ENCODE measurements at regions not wholly inside any gene's neighbourhood (a gene's known extent, or its start where the extent isn't known, plus 50 kb on each side); places are given as distances from the start of the nearest gene placed in this dataset.

GRCh38 chr14:44009642-44010041 is 497.4 kb downstream of the FSCB start:
- TF ChIP-seq PATZ1 (CRISPR knock-in tag; IDR thresholded peaks at IDR 0.05; ENCODE audit: borderline replicate concordance), result no peak
- TF ChIP-seq TOX (CRISPR knock-in tag; IDR thresholded peaks at IDR 0.05; ENCODE audit: borderline replicate concordance), result no peak
- no peak for TF ChIP-seq ZFP3 (CRISPR knock-in tag; IDR thresholded peaks at IDR 0.05)
- no peak for TF ChIP-seq ARNTL (CRISPR knock-in tag; IDR thresholded peaks at IDR 0.05; ENCODE audit: borderline replicate concordance, low read depth)
- no peak for TF ChIP-seq CREB5 (CRISPR knock-in tag; IDR thresholded peaks at IDR 0.05; ENCODE audit: low read depth)
- TF ChIP-seq GLIS3 (CRISPR knock-in tag; IDR thresholded peaks at IDR 0.05), result no peak
- TF ChIP-seq ISL1 (CRISPR knock-in tag; IDR thresholded peaks at IDR 0.05), result no peak
- TF ChIP-seq ZFP30 (CRISPR knock-in tag; IDR thresholded peaks at IDR 0.05), result no peak
- TF ChIP-seq POU6F1 (CRISPR knock-in tag; IDR thresholded peaks at IDR 0.05; ENCODE audit: borderline replicate concordance, low read depth), result no peak
- no peak for TF ChIP-seq RARB (CRISPR knock-in tag; IDR thresholded peaks at IDR 0.05)
- no peak for TF ChIP-seq TCF4 (CRISPR knock-in tag; IDR thresholded peaks at IDR 0.05; ENCODE audit: borderline replicate concordance)
